HG03342 (cell line): ENCODE measurements at regions not wholly inside any gene's neighbourhood (a gene's known extent, or its start where the extent isn't known, plus 50 kb on each side); places are given as distances from the start of the nearest gene placed in this dataset.
A peak's percentile ranks its signal among the peaks of the same experiment; 100 is the strongest.

ENCODE experiments used
- ATAC-seq: cut with Tn5 transposase; IDR thresholded peaks from one replicate; pipeline ENCODE4 v1.9.1; 2021; ENCODE audit warnings: mild to moderate bottlenecking, moderate library complexity; ENCODE audit not compliant: unreplicated experiment

DNA sequence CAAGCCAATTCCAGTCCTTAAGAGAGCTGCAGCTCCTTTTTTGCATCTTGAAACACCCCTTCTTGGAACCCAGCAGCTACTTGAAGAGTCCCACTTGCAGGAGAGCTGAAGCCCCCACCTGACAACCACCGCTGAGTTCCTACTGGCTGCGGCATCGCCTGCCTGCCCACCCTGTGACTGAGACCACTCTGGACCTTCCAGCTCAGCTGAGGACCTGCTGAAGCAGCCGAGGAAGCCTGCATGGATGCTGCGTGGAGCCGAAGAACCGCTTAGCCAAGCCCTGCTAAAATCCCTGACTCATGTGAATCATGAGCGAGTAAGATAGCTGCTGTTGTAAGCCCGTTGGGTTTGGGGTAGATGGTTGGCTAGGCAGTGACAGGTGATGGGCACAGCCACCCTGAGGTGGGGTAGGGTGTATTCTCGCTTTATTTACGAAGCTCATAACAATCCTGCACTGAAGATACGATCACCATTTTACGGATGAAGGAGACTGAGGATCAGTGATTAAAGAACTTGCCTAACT lies 78.4 kb downstream of the INHBB start:
- no peak for ATAC-seq

DNA sequence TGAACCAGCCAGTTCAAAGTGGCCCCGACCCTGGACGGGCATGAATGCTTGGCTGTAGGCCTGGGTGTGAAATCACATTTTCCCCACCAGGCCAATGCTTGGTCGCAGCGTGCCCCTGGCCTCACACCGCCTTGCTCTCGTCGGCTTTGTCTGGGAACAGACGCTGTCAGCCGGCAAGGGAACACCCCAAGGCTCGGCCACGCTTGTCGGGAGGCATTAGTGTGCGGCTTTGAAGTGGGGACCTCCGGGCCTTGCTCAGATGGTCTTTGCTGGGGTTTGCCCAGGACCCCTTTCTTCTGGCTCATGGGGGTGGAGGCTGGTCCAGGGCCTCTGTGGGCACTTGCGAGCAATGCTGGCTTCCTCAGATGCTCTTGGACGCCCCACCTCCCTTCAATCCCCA lies 79.1 kb downstream of the INHBB start:
- no peak for ATAC-seq

DNA sequence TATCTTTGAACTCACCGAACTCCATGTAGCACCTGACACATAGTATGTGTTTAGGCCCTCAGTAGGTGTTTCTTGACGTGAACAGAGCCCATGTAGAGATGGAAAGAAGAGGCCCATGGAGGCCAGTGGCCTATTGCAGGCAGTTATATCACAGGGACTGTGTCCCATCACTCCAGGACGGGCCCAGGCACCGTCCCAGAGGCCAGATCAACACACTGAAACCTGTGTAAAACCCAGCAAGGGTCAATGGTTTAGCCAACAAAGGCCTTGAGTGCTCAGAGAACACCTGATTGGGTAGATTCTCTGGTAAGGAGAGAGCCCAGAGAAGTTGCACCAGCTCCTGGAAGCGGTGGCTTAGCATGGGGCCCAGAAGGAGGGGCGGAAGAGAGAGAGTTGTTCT lies 82.8 kb downstream of the INHBB start:
- ATAC-seq = no peak

DNA sequence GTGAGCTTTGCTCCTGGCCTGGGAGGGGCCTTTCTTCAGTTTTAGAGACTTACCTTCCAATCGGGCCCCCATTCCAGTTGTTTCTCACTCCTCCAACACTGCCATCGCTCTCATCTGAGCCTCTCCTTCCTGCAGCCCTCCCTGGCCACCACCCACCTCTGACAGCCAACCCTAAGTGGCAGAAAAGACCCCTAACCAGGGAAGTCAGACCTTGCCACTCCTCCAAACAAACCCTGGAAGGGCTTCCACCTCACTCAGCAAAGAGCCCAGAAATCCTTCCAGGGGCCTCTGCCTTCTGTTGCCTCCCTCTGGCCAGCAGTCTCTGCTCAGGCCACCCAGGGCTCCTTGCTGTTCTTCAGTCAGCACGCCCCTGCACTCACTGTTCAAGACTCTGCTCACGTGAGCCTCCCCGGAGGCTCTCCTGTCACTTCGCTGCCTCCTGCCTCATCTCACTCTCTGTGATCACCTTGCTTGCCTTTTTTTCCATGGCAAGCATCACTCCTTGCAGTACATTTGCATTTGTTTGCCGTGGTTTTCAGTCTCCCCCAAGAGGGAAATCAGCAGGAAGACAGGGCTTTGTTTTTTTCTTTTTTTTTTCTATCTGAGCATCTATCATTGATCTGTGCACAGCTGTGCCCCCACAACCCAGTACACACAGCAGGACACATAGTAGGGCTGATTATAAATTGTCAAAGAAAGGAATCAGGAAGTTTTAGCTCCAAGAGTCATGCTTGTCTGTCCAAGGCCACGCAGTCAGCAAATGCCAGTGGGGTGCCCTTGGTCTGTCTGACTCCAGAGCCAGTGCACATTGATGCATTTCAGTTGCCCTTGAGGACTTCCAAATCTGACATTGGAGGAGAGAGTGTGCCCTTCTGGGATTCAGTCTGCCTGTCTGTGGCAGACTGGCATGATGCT lies 83.9 kb downstream of the INHBB start:
- ATAC-seq = no peak

DNA sequence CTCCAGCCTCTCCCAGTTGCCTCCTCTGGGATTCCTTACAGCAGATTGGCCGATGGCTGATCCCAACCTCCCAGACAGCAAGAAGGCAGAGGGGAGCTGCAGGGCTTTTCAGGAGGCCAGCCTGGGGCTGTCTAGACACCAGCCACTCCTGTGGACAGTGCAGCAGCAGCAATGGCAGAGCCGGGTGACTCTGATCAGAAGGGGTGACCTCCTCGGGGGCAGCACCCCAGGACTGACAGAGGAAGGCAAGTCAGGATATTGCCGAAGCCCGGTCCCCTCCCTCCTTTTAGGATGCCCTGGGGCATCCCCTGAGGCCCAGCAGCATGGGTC lies 84.5 kb downstream of the INHBB start:
- ATAC-seq = no peak

DNA sequence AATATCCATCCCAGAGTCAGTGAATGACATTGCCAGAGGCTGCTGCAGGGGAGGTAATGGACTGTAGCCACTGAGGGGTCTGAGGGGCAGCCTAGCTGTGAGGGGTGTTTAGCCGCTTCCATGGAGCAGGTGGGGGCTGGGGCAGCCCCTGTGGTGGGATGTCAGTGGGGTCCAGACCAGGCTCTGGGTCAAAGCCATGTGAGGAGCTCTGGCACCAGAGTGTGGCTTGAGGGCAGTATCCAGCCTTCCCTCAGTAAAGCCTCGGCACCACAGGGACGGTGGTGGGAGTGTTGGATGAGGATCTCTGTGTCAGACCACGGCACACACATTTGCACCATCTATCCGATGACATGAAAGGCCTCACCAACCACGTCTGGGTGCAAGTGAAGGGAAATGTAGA lies 85.0 kb downstream of the INHBB start:
- no peak for ATAC-seq

DNA sequence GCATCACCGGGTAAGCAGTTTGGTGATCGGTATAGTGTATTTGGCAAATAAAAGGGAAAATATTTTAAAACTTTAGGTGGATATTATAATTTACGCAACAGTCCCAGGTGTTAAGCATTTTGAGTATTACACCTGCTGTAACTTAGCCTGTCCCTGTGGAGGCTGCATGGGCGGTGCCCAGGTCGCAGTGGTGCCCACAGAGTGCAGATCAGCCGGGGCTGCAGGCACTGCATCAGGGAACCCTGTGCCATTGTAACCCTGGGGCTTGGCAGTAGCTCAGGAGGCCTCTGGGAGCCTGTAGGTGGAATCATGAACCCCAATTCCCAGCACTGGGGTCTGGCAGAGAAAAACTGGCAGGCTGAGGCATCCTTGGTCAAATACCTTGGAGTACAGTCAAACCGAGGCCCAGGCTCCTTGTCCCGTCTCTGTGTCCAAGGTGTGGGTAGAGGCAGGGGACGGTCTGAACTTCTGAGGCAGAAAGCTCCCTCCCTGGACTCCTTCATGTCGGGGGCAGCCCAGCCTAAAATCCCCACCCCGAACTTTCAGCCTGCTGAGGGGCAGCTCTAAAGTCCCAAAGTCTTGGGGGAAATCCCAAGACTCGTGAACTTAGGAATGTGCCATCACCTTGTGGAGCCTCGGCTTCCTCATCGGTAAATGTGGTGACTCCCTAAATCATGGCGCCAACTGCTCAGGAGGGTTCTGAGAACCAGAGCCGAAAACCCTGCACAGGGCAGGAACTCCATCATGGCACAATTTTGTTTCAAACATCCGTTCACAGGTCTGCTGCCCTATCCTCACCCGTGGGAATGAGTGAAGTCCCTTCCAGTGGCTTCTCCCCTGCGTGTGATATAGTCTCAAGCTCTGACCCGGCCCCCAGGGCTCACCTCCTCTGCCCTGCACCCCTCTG lies 85.7 kb downstream of the INHBB start:
- no peak for ATAC-seq

DNA sequence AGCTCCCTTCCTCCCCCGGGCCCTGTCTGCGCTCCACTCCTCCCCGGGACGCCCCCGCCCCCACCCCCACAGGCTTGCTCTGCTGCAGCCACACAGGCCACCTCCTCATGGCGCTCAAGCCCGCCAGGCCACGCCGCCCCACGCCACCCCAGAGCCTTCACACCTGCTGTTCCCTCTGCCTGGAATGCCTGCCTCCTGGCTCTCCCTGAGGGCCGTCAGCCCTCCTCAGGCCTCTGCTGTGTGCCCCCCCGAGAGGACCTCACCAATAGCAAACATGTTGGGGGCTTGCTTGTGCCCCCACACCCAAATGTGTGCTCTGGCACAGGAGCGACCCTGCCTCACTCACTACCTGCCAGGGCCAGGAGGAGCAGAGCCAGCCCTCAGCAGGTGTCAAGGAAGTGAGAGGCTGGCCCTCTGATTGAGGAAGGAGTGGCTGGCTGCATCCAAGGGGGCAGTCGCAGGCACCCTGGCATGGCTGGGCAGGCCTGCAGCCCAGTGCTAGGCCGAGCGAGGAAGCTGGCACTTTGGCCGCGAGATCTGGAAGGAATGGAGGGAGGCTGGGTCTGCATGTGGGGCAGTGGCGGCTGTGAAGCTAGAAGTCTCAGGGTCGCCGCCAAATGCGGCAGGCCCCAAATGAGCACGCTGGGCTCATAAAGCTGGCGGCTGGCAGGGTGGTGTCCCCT lies 86.5 kb downstream of the INHBB start:
- no peak for ATAC-seq

DNA sequence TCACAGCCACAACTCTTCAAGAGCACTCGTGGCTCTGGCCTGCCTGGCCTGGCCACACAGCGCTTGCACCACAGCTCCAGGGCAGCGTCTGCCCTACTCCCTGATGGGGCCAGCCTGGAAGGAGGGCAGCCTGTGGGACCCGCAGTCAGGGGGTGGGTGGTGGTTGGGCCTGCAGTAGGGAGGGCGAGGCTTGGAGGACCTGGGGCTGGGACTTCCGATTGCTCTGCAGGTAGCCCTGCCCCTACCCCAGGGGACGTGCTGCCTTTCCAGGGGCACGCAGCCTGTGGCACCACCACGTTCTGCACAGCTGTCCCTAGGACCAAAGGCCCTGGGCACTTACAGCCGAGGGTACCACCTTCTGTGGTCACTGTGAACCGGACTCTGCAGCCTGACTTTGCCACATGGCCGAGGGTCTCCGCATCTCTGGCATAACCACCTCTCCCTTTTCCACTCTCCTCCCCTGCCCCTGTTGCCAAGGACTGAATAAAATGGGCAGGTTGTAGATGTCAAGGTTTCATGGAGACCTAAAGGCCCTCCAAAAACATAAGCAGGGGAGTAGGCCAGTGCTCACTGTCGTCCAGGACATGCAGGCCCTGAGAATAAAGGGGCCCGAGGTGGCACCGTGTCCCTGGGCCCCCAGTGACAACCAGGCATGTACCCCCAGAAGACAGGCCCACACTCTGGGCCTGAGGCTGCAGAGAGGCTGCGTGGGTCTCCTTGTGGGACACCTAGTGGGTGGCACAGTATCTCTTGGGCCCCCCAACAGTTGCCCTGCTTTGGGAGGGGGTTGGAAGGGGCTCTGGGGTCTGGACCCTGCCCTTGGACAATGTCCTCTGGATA lies 87.3 kb downstream of the INHBB start:
- no peak for ATAC-seq

DNA sequence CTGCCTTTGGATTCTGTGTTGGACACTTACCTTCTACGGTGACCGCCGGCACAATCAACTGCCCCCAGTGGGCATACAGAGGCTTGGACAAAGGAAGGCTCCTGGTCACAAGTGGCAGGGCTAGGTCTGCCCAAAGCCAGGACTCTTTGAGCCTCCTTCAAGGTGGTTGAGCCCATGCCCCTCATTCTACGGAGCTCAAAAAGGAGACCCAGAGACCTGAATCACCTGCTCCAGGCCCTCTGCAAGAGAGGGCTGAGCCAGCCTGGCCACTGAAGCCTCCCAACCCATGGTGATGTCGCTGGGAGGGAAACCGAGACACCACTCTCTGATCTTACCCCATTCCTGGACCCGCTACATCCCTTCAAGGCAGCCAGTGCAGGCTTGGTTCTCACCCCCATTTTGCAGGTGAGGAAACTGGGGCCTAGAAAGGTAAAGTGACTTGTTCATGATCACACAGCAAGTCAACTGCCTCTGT lies 87.9 kb downstream of the INHBB start:
- no peak for ATAC-seq

DNA sequence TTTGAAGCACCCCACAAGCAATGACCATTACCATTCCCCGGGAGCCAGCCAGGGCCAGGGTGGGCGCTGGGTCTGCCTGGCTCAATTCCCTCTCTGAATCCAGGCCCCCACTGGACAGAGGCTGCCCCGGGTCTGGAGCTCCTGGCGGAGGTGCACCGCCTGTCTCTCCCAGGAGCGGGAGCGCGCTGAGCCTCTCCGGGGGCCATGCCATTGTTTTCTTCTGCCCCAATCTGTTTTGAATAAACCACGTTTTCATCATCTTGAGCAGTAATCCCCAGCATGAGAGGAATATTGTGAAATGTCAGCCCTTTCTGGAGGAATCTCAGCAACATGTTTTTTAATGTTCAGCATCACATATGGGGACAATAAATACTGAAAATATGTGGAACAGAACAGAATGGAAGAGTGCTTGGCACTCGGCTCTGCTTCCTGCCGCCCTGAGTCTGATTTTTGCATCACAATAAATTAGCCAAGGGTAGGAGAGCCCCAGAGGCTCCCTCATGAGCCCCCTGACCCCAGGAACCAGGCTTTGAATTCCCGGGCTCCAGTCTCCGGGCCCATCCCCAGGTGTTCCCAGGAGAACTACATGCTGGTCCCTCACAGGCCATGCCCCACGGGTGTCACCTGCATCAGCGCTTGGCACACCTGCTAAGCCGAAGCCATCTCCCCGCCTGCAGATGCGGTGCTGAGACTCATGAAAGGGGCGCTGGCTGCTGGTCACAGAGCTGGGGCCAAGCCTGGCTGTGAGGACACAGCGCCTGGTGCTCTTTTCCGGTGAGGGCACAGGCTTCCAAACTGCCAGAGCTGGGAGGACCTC lies 88.8 kb downstream of the INHBB start:
- no peak for ATAC-seq

DNA sequence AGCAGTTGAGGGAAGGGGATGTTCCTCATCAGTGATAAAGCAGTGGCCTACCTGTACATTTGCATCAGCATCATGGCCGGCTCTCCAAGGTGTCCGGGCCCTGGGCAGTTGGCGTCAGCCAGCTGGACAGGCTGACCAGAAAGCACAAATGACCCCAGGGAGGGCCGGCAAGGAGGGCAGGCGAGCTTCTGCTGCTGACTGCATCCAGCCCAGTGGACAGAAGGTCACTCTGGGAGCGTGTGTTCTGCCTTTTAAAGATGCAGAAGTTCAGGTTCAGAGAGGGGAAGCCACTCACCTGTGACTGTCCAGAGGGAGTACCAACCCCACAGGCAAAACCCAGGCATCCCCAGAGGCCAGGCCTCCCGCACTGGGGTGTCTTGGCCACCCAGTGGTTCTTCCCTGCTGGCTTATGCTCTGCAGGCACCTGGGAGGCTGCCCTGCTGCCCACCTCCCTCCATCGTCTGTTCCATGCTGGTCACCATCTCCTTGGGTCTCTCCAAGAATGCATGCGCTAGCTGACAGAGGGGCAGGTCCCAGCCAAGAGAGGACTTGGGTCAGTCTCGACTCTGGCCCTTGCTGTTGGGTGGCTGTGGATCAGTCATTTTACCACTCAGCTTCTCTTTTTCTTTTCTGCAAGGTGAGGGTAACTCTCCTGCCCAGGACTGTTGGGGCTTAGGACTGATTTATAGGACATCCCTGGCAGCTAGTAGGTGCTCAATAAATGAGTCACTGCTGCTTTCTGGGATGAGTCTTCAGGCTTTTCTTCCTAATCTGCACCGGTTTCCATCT lies 89.9 kb downstream of the INHBB start:
- ATAC-seq = no peak

DNA sequence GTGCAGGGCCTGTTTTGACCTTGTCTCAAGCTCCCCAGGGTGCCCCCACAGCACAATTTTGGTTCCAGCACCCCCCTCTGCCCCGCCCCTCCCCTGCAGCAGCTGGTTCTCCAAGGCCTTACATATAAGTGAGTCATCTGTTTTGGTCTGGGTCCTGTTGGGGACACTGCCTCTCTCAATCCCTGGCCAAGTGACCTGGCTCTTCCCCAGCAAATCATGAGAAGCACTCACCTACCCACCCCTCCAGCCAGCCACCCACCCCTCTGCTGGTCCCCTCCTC lies 90.5 kb downstream of the INHBB start:
- no peak for ATAC-seq

DNA sequence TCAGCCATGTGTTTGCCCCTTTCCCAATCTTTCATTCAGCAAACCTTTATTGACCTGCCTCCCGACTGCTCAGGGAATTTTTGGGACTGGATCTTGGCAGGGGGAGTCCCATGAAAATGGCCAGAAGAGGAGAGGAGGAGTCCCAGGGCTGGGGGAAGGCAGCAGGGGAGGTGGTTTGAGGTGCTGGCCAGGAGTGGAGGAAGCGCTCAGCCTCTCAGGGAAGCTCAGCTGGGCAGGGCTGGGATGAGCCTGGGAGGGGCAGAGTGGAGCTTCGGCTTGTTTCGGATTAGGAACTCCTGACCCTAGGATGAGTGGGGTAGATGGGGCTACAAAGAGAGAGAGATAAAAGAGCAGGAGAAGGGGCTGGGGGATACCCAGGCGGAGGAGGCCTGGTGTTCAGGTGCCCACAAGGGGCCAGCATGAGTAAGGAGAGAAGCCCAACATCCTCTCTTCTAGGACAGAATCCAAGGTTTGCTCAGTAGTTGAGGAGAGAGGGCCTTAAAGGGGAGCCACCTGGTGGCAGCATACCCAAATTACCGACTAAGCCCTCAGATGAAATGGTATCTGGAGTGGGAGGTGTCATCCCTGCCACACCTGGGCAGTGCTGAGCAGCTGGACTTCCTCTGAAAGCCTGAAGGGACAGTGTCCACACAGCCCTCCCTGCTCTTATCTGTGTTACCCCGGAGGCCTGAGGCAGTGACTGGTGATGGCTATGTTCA lies 91.1 kb downstream of the INHBB start:
- ATAC-seq = peak; percentile 46

DNA sequence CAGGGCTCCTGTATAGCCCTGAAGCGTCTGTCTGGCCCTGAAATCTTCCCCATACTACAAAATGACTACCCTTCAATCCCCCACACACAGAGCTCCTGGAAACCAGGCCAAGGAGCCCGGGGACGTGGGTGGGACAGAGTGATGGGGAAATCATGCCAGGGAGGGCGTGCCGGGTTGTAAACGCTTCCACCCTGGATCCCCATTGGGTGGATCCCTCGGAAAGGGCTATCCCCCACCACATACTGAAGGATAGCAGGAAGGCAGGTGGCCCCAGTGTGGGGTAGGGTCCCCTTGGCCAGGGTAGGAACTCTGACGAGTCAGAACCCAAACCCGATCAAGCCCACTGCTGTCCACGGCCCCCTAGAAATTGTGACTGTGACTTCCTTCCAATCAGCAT lies 91.7 kb downstream of the INHBB start:
- ATAC-seq = no peak

DNA sequence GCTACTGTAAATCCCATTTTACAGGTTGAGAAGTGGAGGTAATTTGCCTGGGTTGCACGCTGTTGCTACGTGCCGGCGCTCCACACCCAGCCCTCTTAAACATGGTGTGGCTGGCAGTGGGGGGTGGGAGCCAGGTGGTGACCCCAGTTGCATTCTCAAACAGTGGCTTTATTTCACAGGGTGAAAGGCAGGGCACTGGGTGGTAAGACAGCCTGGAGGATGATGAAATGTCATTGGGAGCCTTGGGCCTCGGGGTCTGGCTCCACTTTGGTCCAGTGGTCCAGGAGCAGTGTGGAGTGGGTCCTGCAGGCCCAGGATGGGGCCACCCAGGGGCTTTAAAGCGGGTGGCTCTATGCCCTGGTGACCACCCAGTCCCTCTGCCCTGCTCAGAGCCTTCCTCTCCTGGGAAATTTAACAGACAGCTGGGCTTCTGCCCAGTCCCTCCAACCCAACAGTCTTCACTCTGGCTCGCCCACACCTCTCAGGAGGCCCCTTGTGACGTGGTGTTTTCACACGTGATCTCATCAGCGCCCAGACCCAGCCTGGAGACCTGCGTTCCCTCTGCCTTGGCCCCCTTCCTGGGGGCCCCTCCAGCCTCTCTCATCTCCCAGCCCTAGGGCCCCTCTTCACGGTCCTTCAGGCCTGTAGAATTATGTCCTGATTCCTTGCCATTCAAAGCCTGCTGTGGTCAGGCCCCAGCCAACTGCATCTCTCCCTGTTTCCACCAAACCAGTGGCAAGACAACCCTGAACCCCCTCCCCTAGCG lies 92.5 kb downstream of the INHBB start:
- no peak for ATAC-seq

DNA sequence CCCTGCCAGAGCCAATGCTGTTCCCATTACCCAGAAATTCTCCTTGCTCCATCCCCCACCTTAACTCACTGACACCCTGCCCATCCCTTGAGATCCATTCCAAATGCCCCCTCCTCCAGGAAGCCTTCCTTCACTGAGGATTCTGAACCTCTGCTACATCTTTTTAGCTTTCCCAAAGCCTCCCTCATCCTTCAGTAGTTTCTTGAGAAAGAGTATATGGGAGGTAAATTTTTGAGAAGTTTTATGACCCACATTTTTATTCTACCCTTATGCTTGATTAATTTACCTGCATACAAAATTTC lies 93.1 kb downstream of the INHBB start:
- ATAC-seq = no peak
